ENCODE measurements at regions not wholly inside any gene's neighbourhood (a gene's known extent, or its start where the extent isn't known, plus 50 kb on each side); places are given as distances from the start of the nearest gene placed in this dataset.
"Not testable (repeated sequence)": the region's sequence is repeated elsewhere in the genome, so short reads cannot be mapped to it uniquely, and the experiment has no call there.

GRCh38 chr3:106839576-106840280, 537.5 kb upstream of the CCDC54 start:
- DNase-seq, result no peak

- no peak for DNase-seq
Measured at GRCh38 chr3:106840319-106840718, 536.9 kb upstream of the CCDC54 start.

GRCh38 chr3:106842151-106842550, 535.1 kb upstream of the CCDC54 start:
- DNase-seq, result no peak

- no peak for DNase-seq
Measured at GRCh38 chr3:106844638-106845037, 532.6 kb upstream of the CCDC54 start.

- DNase-seq, result no peak
Measured at GRCh38 chr3:106848099-106848498, 529.1 kb upstream of the CCDC54 start.

GRCh38 chr3:106850437-106850836, 526.8 kb upstream of the CCDC54 start:
- DNase-seq, result no peak

GRCh38 chr3:106858321-106858720, 518.9 kb upstream of the CCDC54 start:
- not testable (repeated sequence) for DNase-seq

GRCh38 chr3:106860182-106860581, 517.1 kb upstream of the CCDC54 start:
- no peak for DNase-seq

- no peak for DNase-seq
Measured at GRCh38 chr3:106862067-106862466, 515.2 kb upstream of the CCDC54 start.

GRCh38 chr3:106877627-106878026, 499.6 kb upstream of the CCDC54 start:
- no peak for DNase-seq

GRCh38 chr3:106880206-106880605, 497.0 kb upstream of the CCDC54 start:
- DNase-seq, result no peak

GRCh38 chr3:106881186-106881585, 496.1 kb upstream of the CCDC54 start:
- DNase-seq, result no peak

- DNase-seq, result no peak
Measured at GRCh38 chr3:106882297-106882696, 494.9 kb upstream of the CCDC54 start.

GRCh38 chr3:106906074-106906473, 471.2 kb upstream of the CCDC54 start:
- no peak for DNase-seq

- no peak for DNase-seq
Measured at GRCh38 chr3:106908181-106908938, 468.9 kb upstream of the CCDC54 start.

GRCh38 chr3:106913111-106913698, 464.0 kb upstream of the CCDC54 start:
- DNase-seq, result no peak

GRCh38 chr3:106913966-106914365, 463.3 kb upstream of the CCDC54 start:
- DNase-seq, result no peak

GRCh38 chr3:106920609-106921008, 456.6 kb upstream of the CCDC54 start:
- no peak for DNase-seq

GRCh38 chr3:106929081-106929480, 448.2 kb upstream of the CCDC54 start:
- DNase-seq, result no peak

- no peak for DNase-seq
Measured at GRCh38 chr3:106930086-106930485, 447.2 kb upstream of the CCDC54 start.

- DNase-seq, result no peak
Measured at GRCh38 chr3:106931904-106932303, 445.3 kb upstream of the CCDC54 start.

GRCh38 chr3:106936337-106936736, 440.9 kb upstream of the CCDC54 start:
- DNase-seq, result no peak

GRCh38 chr3:106942051-106942450, 435.2 kb upstream of the CCDC54 start:
- no peak for DNase-seq

GRCh38 chr3:106943071-106943470, 434.2 kb upstream of the CCDC54 start:
- DNase-seq, result no peak

Data from CD4-positive, alpha-beta T cell treated with Interferon alpha-2 for 1 hour (primary cell).